Gastrocnemius medialis (tissue), 4 donors: ENCODE measurements at regions not wholly inside any gene's neighbourhood (a gene's known extent, or its start where the extent isn't known, plus 50 kb on each side); places are given as distances from the start of the nearest gene placed in this dataset.

Experiments used
- ATAC-seq, 2 donors: fragments of 150-250 bp; one replicate each; pipeline ENCODE4 v1.9.1; 2016
- DNase-seq, 2 donors: peaks; one replicate each; pipeline ENCODE4 v3.0.0-alpha.2; 2019
- H3K27ac ChIP-seq, 4 donors: fragments of 200-600 bp; sonication (generic); 1 replicate in 1 of 4; 2 replicates in 3 of 4; pipeline ENCODE4 v1.5.1; 2016 to 2018; ENCODE audit warnings: mild to moderate bottlenecking in 2 of 4, moderate library complexity in 1 of 4
- H3K27me3 ChIP-seq, 3 donors: fragments of 200-600 bp; sonication (generic) in 2 of 3; 1 replicate in 1 of 3; 2 replicates in 2 of 3; pipeline versions ENCODE4 v1.5.1 to v1.6.0; 2016 to 2019; ENCODE audit warnings: mild to moderate bottlenecking in 1 of 3, moderate library complexity in 1 of 3
- H3K36me3 ChIP-seq, 2 donors: fragments of 200-600 bp; sonication (generic) in 1 of 2; one replicate each; pipeline ENCODE4 v1.5.1; 2017 to 2018
- H3K4me1 ChIP-seq, 2 donors: fragments of 200-600 bp; sonication (generic) in 1 of 2; one replicate each; pipeline ENCODE4 v1.5.1; 2016 to 2017; ENCODE audit warnings: mild to moderate bottlenecking in 2 of 2
- H3K4me3 ChIP-seq, 4 donors: fragments of 200-600 bp; sonication (generic) in 3 of 4; 1 replicate in 1 of 4; 2 replicates in 3 of 4; pipeline ENCODE4 v1.5.1; 2016 to 2019; ENCODE audit warnings: mild to moderate bottlenecking in 2 of 4
- H3K9me3 ChIP-seq, 3 donors: fragments of 200-600 bp; sonication (generic) in 2 of 3; 1 replicate in 1 of 3; 2 replicates in 2 of 3; pipeline ENCODE4 v1.5.1; 2016 to 2019
- POLR2A ChIP-seq, 2 donors: fragments of 450-650 bp; IDR thresholded peaks; one replicate each; pipeline ENCODE4 v1.6.1; 2017; ENCODE audit warnings: antibody characterized with exemption in 2 of 2, mild to moderate bottlenecking in 2 of 2, moderate library complexity in 2 of 2
- in situ Hi-C, 4 donors: fragments of 200-750 bp; cut with MboI; loops; one replicate each; pipeline versions ENCODE4 v1.15.0 to v1.8.0; 2017; ENCODE audit warnings: low sequenced_read_pairs in 4 of 4
- intact Hi-C: fragments of 100-400 bp; cut with DNase I; formaldehyde crosslinking; loops from one replicate; pipeline ENCODE4 v1.15.1; 2023; ENCODE audit warnings: low total_unique reads
- TF ChIP-seq, protein P1 (sequence below), 5 experiments: fragments of 450-650 bp in 3 of 5; fragments of 200-600 bp in 2 of 5; sonication (generic) in 2 of 5; IDR thresholded peaks in 4 of 5; conservative IDR thresholded peaks in 1 of 5; 1 replicate in 4 of 5; 2 replicates in 1 of 5; pipeline ENCODE4 v1.5.1; 2016 to 2019; ENCODE audit warnings: antibody characterized with exemption in 5 of 5, mild to moderate bottlenecking in 3 of 5, moderate library complexity in 3 of 5

DNA sequence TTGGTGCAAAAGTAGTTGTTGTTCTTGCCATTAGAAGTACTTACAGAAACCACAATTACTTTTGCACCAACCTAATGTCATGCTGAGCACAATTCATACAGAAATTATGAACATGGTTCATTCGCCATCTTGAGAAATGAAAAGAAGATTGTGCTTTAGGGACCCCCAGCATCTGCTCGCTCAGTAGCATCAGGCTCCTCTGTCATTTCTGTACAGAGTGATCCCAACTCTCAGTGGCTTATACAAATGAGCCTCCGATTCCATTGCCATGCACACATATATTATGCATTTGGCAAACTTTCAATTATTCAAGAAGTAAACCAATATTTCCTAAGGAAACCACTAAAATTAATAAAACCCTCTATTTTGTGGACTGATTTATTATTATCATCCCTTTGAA is 266.2 kb downstream of the MED10 start:
- H3K27ac ChIP-seq, result no peak overlapping the region
- intact Hi-C loops, result no loop called here
- H3K27me3 ChIP-seq, result no peaks in the 10 kb centered on the region
- H3K36me3 ChIP-seq, result no peaks in the 10 kb centered on the region
- DNase-seq (no peak), ATAC-seq (no peak)
- TF ChIP-seq, protein P1, sequence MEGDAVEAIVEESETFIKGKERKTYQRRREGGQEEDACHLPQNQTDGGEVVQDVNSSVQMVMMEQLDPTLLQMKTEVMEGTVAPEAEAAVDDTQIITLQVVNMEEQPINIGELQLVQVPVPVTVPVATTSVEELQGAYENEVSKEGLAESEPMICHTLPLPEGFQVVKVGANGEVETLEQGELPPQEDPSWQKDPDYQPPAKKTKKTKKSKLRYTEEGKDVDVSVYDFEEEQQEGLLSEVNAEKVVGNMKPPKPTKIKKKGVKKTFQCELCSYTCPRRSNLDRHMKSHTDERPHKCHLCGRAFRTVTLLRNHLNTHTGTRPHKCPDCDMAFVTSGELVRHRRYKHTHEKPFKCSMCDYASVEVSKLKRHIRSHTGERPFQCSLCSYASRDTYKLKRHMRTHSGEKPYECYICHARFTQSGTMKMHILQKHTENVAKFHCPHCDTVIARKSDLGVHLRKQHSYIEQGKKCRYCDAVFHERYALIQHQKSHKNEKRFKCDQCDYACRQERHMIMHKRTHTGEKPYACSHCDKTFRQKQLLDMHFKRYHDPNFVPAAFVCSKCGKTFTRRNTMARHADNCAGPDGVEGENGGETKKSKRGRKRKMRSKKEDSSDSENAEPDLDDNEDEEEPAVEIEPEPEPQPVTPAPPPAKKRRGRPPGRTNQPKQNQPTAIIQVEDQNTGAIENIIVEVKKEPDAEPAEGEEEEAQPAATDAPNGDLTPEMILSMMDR (IDR thresholded peaks at IDR 0.05 in 4 of 5, conservative IDR thresholded peaks at IDR 0.05 in 1 of 5), result no peak
- TF ChIP-seq POLR2A (IDR thresholded peaks at IDR 0.05), result no peak
- H3K4me3 ChIP-seq, result no peak overlapping the region
- H3K9me3 ChIP-seq, result no peaks in the 10 kb centered on the region
- no peaks in the 10 kb centered on the region for H3K4me1 ChIP-seq
- in situ Hi-C loops, result no loop called here

- Histone ChIP-seq H3K36me3 (no peaks in the 10 kb centered on the region), H3K4me3 (no peak overlapping the region), H3K27me3 (no peaks in the 10 kb centered on the region), H3K4me1 (no peaks in the 10 kb centered on the region), H3K9me3 (no peaks in the 10 kb centered on the region), H3K27ac (no peak overlapping the region)
- in situ Hi-C loops (no loop called here), intact Hi-C loops (no loop called here)
- no peak for TF ChIP-seq POLR2A (IDR thresholded peaks at IDR 0.05)
- TF ChIP-seq, protein P1 (IDR thresholded peaks at IDR 0.05 in 4 of 5, conservative IDR thresholded peaks at IDR 0.05 in 1 of 5), result no peak
- ATAC-seq (no peak), DNase-seq (no peak)
Observed at GRCh38 chr5:6111131-6111530, 267.2 kb downstream of the MED10 start.

DNA sequence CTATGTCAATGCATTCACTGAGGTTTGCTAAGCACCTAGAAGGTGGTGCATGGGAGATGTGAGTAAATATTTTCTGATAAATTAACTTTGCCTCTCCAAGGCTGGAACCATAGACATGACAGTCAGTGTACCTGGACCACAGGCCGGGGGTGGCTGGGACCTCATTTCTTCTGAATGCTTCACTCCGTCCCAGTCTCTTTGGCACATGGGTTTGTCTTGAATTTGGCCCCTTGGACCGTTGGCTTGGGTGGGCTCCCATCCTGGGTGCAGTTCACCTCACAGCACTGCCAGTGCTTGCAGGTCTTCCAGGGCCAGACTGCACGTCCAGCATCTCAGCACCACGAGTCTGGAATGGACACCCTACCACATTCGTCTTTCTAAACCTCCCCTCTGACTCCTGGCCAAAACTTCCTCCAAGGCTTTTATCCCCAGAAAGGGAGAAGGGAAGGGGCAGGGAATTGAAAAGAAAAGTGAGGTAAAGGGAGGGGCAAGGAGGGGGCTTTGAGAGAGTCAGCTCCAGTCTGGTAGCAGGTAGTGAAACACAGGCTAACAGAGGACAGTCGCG is 267.8 kb downstream of the MED10 start:
- TF ChIP-seq, protein P1 (IDR thresholded peaks at IDR 0.05 in 4 of 5, conservative IDR thresholded peaks at IDR 0.05 in 1 of 5), result no peak
- no peak for TF ChIP-seq POLR2A (IDR thresholded peaks at IDR 0.05)
- Histone ChIP-seq H3K27ac (no peak overlapping the region), H3K27me3 (no peaks in the 10 kb centered on the region), H3K4me3 (no peak overlapping the region), H3K9me3 (no peaks in the 10 kb centered on the region), H3K4me1 (no peaks in the 10 kb centered on the region), H3K36me3 (no peaks in the 10 kb centered on the region)
- intact Hi-C loops, result no loop called here
- DNase-seq (no peak), ATAC-seq (no peak)
- in situ Hi-C loops, result no loop called here

- Histone ChIP-seq H3K9me3 (no peaks in the 10 kb centered on the region), H3K4me3 (no peak overlapping the region), H3K4me1 (no peaks in the 10 kb centered on the region), H3K27me3 (no peaks in the 10 kb centered on the region), H3K36me3 (no peaks in the 10 kb centered on the region), H3K27ac (no peak overlapping the region)
- DNase-seq (no peak), ATAC-seq (no peak)
- in situ Hi-C loops, result no loop called here
- TF ChIP-seq, protein P1 (IDR thresholded peaks at IDR 0.05 in 4 of 5, conservative IDR thresholded peaks at IDR 0.05 in 1 of 5), result no peak
- no peak for TF ChIP-seq POLR2A (IDR thresholded peaks at IDR 0.05)
- intact Hi-C loops, result no loop called here
Observed at GRCh38 chr5:6108981-6109825, 269.1 kb downstream of the MED10 start.
